Vagina (tissue), 2 donors: ENCODE measurements at regions not wholly inside any gene's neighbourhood (a gene's known extent, or its start where the extent isn't known, plus 50 kb on each side); places are given as distances from the start of the nearest gene placed in this dataset.
"Not testable (repeated sequence)": the region's sequence is repeated elsewhere in the genome, so short reads cannot be mapped to it uniquely, and the experiment has no call there.

Experiments
- CTCF ChIP-seq, 3 experiments: fragments of 450-650 bp in 2 of 3; fragments of 200-600 bp in 1 of 3; sonication (generic) in 1 of 3; IDR thresholded peaks; one replicate each; pipeline ENCODE4 v1.5.1; 2017 to 2019; ENCODE audit warnings: antibody characterized with exemption in 3 of 3, mild to moderate bottlenecking in 2 of 3, moderate library complexity in 2 of 3
- POLR2AphosphoS5 ChIP-seq, 2 donors: sonication (generic); formaldehyde crosslinking; IDR thresholded peaks; one replicate each; pipeline ENCODE4 v1.9.0; 2017; ENCODE audit warnings: antibody characterized with exemption in 2 of 2, mild to moderate bottlenecking in 2 of 2, low read depth in 1 of 2; ENCODE audit not compliant: insufficient read depth in 1 of 2

- not testable (repeated sequence) for TF ChIP-seq CTCF (IDR thresholded peaks at IDR 0.05); POLR2AphosphoS5 (IDR thresholded peaks at IDR 0.05; ENCODE audit: insufficient read depth in 1 of 2, low read depth in 1 of 2)
Observed at GRCh38 chr3:607480-607879, 410.9 kb downstream of the CHL1 start.
